T-helper 1 cell (primary cell): ENCODE measurements at regions not wholly inside any gene's neighbourhood (a gene's known extent, or its start where the extent isn't known, plus 50 kb on each side); places are given as distances from the start of the nearest gene placed in this dataset.

Source experiments
- DNase-seq, 5 donors: peaks; one replicate each; pipeline ENCODE4 v3.0.0-alpha.2; 2012 to 2020

DNA sequence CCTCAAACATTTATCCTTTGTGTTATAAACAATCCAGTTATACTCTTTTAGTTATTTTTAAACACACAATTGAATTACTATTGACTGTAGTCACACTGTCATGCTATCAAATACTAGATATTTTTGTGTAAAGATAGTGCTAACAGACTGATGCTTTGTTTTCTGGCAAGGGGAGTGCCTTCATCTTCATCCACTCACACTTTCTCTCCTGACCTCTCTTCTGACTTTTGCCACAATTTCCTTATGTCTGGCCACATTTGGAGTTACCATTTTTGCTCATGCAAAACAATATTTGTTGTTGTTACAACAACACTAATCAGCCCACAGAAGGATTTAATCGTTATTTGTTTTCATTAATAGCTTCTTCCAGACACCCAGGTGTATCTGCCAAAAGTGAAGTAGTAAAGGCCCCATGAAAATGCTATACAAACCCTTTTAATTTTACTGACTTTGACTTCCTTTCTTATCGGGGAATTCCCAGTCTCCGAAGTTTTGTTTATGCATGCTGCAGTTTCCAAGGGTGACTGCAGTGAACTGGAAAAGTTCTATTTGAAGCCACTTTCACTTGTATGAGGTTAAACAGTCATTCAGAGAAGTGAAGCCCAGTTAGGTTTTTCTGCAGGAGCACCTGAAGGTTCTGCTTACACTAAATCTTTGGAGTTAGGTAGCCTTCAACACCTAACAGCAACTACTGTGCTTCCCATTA, 66.1 kb upstream of the FRY start:
- DNase-seq = no peak

DNA sequence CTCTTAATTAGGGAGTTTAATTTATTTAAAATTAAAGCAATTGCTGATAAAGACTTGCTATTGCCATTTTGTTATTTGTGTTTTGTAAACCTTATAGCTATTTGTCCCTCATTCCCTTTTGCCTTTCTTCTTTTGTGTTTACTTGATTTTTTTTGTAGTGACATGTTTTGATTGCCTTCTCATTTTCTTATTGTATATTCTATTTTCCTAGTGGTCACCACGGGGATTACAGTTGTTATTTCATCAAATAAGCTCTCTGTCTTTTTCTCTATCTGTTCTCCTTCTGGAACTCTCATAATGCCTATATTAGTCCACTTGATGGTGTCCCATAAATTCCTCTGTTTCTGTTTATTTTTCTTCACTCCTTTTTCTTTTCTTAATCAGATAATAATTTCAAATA, 64.4 kb upstream of the FRY start:
- no peak for DNase-seq

DNA sequence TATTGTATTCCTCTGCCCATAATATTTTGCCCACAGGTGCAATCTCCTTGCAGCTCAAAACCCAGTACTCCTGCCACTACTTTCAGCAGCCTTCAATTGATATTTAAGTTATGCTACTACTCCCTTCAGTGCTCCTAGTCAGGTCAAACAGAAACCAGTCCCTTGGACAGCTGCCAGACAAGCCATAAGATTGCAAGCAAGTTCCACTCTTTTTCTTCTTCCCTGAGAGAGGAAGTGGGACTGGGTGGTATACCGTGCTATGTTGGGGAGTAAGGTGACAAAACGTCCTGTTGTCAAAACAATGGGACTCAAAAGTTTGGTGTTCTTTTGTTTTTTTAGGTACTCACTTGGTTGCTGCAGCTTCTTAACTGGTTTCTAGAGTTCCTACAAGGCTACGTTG, 63.1 kb upstream of the FRY start:
- no peak for DNase-seq

DNA sequence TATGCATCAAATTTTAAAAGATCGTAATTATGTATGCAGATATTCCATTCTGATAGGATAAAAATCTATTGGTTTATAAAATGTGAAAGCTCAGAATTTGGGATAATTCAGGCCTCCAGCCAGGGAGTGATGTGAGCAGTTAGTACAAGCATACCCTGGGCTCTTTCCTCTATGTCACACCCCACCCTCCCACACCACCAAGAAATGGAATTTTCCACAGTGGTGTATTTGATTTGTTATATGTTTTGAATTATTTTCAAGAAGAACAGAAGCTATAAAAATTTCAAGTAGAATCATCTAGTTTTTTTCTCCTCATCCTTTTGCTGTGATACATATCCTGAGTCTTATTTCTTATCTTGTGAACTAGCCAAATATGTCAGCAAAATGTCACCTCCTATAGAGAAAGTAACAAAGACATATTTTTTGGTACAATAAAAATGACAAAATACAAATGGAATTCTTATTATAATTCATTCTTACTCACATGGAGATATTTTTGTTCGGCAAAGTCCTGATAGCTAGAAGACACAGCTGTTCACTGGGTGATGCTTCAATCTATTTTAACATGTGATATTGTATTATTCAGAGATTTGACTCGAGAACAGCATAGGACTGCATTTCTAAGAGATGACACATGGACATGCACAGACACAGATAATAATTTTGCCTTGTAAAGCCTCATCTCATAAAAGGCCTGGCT, 61.2 kb upstream of the FRY start:
- DNase-seq = no peak

- no peak for DNase-seq
Measured at GRCh38 chr13:31972453-31972852, 59.1 kb upstream of the FRY start.

- DNase-seq = no peak
Measured at GRCh38 chr13:31978021-31978420, 53.6 kb upstream of the FRY start.

DNA sequence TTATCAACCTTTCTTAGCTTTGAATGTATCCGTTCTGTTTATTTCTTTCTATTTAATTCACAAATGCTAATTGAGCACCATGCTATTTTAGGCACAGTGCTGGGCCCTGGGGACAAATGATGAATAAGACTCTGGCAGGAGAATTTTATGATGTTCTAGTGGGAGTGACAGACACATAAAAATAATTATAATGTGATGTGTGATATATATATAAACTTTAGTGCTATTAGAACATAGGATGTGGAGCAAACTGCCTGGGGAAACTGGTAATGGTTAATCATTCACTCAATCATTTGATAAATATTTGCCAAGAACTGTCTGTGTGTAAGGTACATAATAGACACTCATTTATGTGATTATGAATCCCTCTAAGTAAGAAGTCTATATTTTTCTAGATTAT, 50.7 kb upstream of the FRY start:
- no peak for DNase-seq
